B cell (primary cell): ENCODE measurements at regions not wholly inside any gene's neighbourhood (a gene's known extent, or its start where the extent isn't known, plus 50 kb on each side); places are given as distances from the start of the nearest gene placed in this dataset.

Experiments used
- ATAC-seq: fragments of 200-7000 bp; cut with Tn5 transposase; one replicate; pipeline ENCODE4 v1.10.0; 2021; ENCODE audit warnings: low read depth, mild to moderate bottlenecking, moderate number of reproducible peaks, moderate library complexity
- CTCF ChIA-PET: fragments of 350-600 bp; sonication (Branson Sonifier 250); formaldehyde crosslinking; loops from one replicate; lab custom pipeline; 2021; ENCODE audit warnings: antibody characterized with exemption, inconsistent platforms; lab: Charles Lee
- POLR2A ChIA-PET: fragments of 350-600 bp; sonication (Branson Sonifier 250); formaldehyde crosslinking; loops from one replicate; lab custom pipeline; 2021; ENCODE audit warnings: antibody characterized with exemption; lab: Charles Lee
- DNase-seq: peaks from one replicate; pipeline ENCODE4 v3.0.0; 2013
- H2AFZ ChIP-seq: 2 replicates; pipeline ENCODE4 v1.6.1; 2012; ENCODE audit warnings: mild to moderate bottlenecking, low read depth, low read length; ENCODE audit not compliant: insufficient read depth, poor library complexity, severe bottlenecking
- H3K27ac ChIP-seq, 2 donors: 1 replicate in 1 of 2; 2 replicates in 1 of 2; pipeline ENCODE4 v1.5.1; 2012 to 2013; ENCODE audit warnings: low read length in 2 of 2, mild to moderate bottlenecking in 2 of 2, moderate library complexity in 1 of 2
- H3K27me3 ChIP-seq, 4 experiments: fragments of 200-600 bp in 1 of 4; sonication (generic) in 1 of 4; replicated peaks in 1 of 4; 1 replicate in 2 of 4; 2 replicates in 2 of 4; pipeline versions ENCODE4 v1.6.1 to v1.7.0; 2013 to 2016; ENCODE audit warnings: low read length in 3 of 4, mild to moderate bottlenecking in 2 of 4, mixed read lengths in 1 of 4, moderate library complexity in 1 of 4; ENCODE audit not compliant: insufficient read depth in 4 of 4, control insufficient read depth in 3 of 4; ENCODE audit errors: control extremely low read depth in 1 of 4
- H3K36me3 ChIP-seq, 2 experiments: replicated peaks in 1 of 2; 1 replicate in 1 of 2; 2 replicates in 1 of 2; pipeline versions ENCODE4 v1.6.1 to v1.7.1; 2013; ENCODE audit warnings: low read length in 1 of 2; ENCODE audit not compliant: insufficient read depth in 2 of 2, control insufficient read depth in 1 of 2; ENCODE audit errors: control extremely low read depth in 1 of 2, extremely low read depth in 1 of 2
- H3K4me1 ChIP-seq, 2 donors: fragments of 200-600 bp in 1 of 2; sonication (generic) in 1 of 2; 1 replicate in 1 of 2; 2 replicates in 1 of 2; pipeline versions ENCODE4 v1.5.1 to v1.6.1; 2013 to 2017; ENCODE audit warnings: low read length in 2 of 2; ENCODE audit not compliant: control insufficient read depth in 2 of 2, insufficient read depth in 2 of 2
- H3K4me2 ChIP-seq: replicated peaks from 2 replicates; pipeline ENCODE3; 2012; ENCODE audit warnings: mild to moderate bottlenecking, low read depth, low read length; ENCODE audit not compliant: poor library complexity, severe bottlenecking
- H3K4me3 ChIP-seq, 5 experiments: fragments of 200-600 bp in 1 of 5; sonication (generic) in 1 of 5; 1 replicate in 3 of 5; 2 replicates in 2 of 5; pipeline versions ENCODE4 v1.5.1 to v1.7.0; 2011 to 2016; ENCODE audit warnings: low read length in 4 of 5, mild to moderate bottlenecking in 4 of 5, low read depth in 2 of 5, control low read depth in 1 of 5, moderate library complexity in 1 of 5; ENCODE audit not compliant: insufficient read depth in 1 of 5; ENCODE audit errors: control extremely low read depth in 1 of 5, extremely low read depth in 1 of 5
- H3K79me2 ChIP-seq: fragments of 200-600 bp; sonication (generic); one replicate; pipeline ENCODE4 v1.6.0; 2016; ENCODE audit warnings: low read length; ENCODE audit not compliant: control insufficient read depth, insufficient read depth
- H3K9ac ChIP-seq: fragments of 200-600 bp; sonication (generic); 2 replicates; pipeline ENCODE4 v1.6.1; 2017; ENCODE audit warnings: mild to moderate bottlenecking, low read length, moderate library complexity
- H3K9me3 ChIP-seq, 3 donors: one replicate each; pipeline versions ENCODE4 v1.6.1 to v1.7.1; 2013; ENCODE audit warnings: low read length in 2 of 3; ENCODE audit not compliant: control insufficient read depth in 2 of 3, insufficient read depth in 1 of 3; ENCODE audit errors: control extremely low read depth in 1 of 3
- H4K20me1 ChIP-seq: 2 replicates; pipeline ENCODE4 v1.6.0; 2012; ENCODE audit warnings: mild to moderate bottlenecking, low read length; ENCODE audit not compliant: insufficient read depth, control insufficient read depth, poor library complexity, severe bottlenecking
- H3K27ac Mint-ChIP-seq: one replicate; pipeline ENCODE4 v1.8.0; 2021; ENCODE audit warnings: mixed read lengths
- H3K27me3 Mint-ChIP-seq: one replicate; pipeline ENCODE4 v1.8.0; 2021; ENCODE audit warnings: mixed read lengths
- H3K4me1 Mint-ChIP-seq: one replicate; pipeline ENCODE4 v1.8.0; 2021; ENCODE audit warnings: mixed read lengths
- H3K4me3 Mint-ChIP-seq: one replicate; pipeline ENCODE4 v1.8.0; 2021; ENCODE audit warnings: mixed read lengths
- H3K9me3 Mint-ChIP-seq: one replicate; pipeline ENCODE4 v1.8.0; 2022; ENCODE audit warnings: mixed read lengths; ENCODE audit not compliant: insufficient read depth
- CTCF ChIP-seq: fragments of 200-600 bp; IDR thresholded peaks from one replicate; pipeline ENCODE4 v1.8.0; 2022; ENCODE audit warnings: antibody characterized with exemption, mild to moderate bottlenecking
- EZH2 ChIP-seq: IDR thresholded peaks from 2 replicates; pipeline ENCODE4 v1.6.1; 2012; ENCODE audit warnings: borderline replicate concordance, low read depth, mild to moderate bottlenecking, moderate library complexity, low read length; ENCODE audit not compliant: insufficient read depth, poor library complexity, severe bottlenecking
- WGBS: methylation state at CpG from one replicate; pipeline ENCODE4 v1.1.5; 2013; ENCODE audit warnings: missing lambda C conversion rate; ENCODE audit not compliant: insufficient coverage; 5-methylcytosine and 5-hydroxymethylcytosine counted together
- intact Hi-C: fragments of 100-400 bp; cut with micrococcal nuclease; formaldehyde crosslinking; loops from one replicate; pipeline ENCODE4 v1.10.0; 2022

- ChIA-PET POLR2A (no interaction called here), CTCF (no interaction called here)
- H3K4me1 ChIP-seq = peaks cover 0 to 6% of the 10 kb centered on the region in 2 donors
- whole genome bisulfite sequencing = no CpG with 5 or more reads among the region's 2 CpGs
- H3K9me3 ChIP-seq = peaks cover 0 to 2% (median 1%) of the 10 kb centered on the region in 3 donors
- no peaks in the 10 kb centered on the region for H4K20me1 ChIP-seq
- Mint-ChIP-seq H3K4me3 (no peak overlapping the region), H3K9me3 (peaks cover 7% of the 10 kb centered on the region), H3K27me3 (no peaks in the 10 kb centered on the region), H3K27ac (no peak overlapping the region), H3K4me1 (peaks cover 8% of the 10 kb centered on the region)
- ATAC-seq = no peak
- no peak for DNase-seq
- no peak overlapping the region for H3K9ac ChIP-seq
- H3K27me3 ChIP-seq = no peaks in the 10 kb centered on the region
- no peaks in the 10 kb centered on the region for H3K79me2 ChIP-seq
- no peaks in the 10 kb centered on the region for H3K36me3 ChIP-seq
- TF ChIP-seq EZH2 (no peak), CTCF (no peak)
- intact Hi-C loops = no loop called here
- H3K27ac ChIP-seq = no peak overlapping the region
- H3K4me3 ChIP-seq = no peak overlapping the region
- H3K4me2 ChIP-seq = no peak overlapping the region
- H2AFZ ChIP-seq = no peak overlapping the region
These were observed 550.2 kb upstream of the LINC00305 start for GRCh38 chr18:64699081-64699480.

GRCh38 chr18:64695851-64696553, 547.1 kb upstream of the LINC00305 start:
- ChIA-PET POLR2A (no interaction called here), CTCF (no interaction called here)
- H3K36me3 ChIP-seq = no peaks in the 10 kb centered on the region
- no peak overlapping the region for H3K9ac ChIP-seq
- DNase-seq (peak; percentile 16), ATAC-seq (no peak)
- H3K4me2 ChIP-seq = no peak overlapping the region
- peaks cover 0 to 2% (median 1%) of the 10 kb centered on the region in 3 donors for H3K9me3 ChIP-seq
- H3K27ac Mint-ChIP-seq = no peak overlapping the region
- H3K4me3 ChIP-seq = no peak overlapping the region
- no peaks in the 10 kb centered on the region for H4K20me1 ChIP-seq
- intact Hi-C loops = no loop called here
- no peaks in the 10 kb centered on the region for H3K79me2 ChIP-seq
- no peak overlapping the region for H3K4me3 Mint-ChIP-seq
- peak overlapping the region; percentile 39 for H2AFZ ChIP-seq
- H3K27me3 Mint-ChIP-seq = no peaks in the 10 kb centered on the region
- TF ChIP-seq EZH2 = no peak
- WGBS = 17% methylated on average over 1 of the region's 9 CpGs
- H3K27ac ChIP-seq = peak overlapping the region in 1 of 2 donors; percentile 29
- H3K9me3 Mint-ChIP-seq = peaks cover 7% of the 10 kb centered on the region
- peaks cover 8% of the 10 kb centered on the region for H3K4me1 Mint-ChIP-seq
- peaks cover 0 to 6% of the 10 kb centered on the region in 2 donors for H3K4me1 ChIP-seq
- H3K27me3 ChIP-seq = no peaks in the 10 kb centered on the region
